ENCODE measurements at regions not wholly inside any gene's neighbourhood (a gene's known extent, or its start where the extent isn't known, plus 50 kb on each side); places are given as distances from the start of the nearest gene placed in this dataset.
A peak's percentile ranks its signal among the peaks of the same experiment; 100 is the strongest.

DNA sequence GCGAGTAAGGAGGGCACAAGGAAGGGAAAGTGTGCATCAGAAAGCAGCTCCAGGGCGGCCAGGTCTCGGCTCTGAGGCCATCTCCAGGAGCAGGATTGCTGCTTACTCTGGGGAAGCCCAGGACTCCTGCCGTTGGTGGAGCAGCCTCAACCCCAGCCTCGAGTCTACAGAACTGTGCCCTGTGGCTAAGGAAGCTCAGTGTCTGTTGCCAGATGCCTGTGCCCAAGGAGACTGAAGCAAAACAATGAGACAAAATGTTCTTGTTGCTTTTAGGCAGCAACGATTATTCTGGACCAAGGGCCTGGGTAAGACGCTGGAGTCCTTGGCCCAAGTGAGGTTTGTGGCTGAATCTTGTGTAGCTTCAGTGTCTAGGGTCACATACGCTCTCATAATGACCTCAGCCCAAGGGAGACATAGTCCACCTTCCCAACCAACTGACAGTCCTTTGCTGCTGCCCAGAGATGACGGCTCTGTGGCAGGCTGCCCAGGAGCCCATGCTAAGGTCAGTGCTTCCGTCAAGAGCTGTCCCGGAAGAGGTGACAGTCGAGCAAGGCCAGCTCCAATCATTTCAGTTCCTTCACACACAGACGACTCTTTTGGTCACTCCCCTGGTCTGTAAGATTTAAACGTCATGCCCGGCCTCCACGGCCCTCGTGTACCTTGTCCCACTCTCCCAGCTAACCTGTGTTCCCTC lies 223.8 kb downstream of the TTC32 start:
- no peak for DNase-seq (ENCODE audit: low spot score)

DNA sequence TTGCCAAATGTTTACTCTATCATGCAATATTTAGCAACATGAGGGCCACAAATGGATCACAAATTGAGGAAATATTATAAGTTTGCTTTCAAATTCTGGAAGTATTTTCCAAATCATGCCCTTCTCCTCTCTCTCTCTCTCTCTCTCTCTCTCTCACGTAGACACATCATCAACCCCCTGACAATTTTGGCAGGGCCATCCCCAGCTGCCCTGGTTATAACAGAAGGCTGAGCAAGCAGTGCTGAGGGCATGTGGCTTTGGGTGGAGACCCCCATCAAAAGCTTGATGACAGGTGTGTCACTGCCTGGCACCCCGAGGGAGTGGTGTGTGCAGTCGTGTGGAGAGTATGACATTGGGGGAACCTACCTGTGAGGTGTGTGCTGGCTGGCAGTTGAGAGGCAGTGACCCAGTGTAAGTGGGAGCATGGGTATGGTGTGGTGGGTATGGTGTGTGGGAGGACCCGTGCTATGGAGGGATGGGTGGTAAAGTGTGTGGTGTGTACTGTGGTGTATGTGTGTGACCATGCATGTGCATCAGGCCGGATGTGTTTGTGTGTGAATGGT lies 224.5 kb downstream of the TTC32 start:
- DNase-seq (ENCODE audit: low spot score), result no peak

DNA sequence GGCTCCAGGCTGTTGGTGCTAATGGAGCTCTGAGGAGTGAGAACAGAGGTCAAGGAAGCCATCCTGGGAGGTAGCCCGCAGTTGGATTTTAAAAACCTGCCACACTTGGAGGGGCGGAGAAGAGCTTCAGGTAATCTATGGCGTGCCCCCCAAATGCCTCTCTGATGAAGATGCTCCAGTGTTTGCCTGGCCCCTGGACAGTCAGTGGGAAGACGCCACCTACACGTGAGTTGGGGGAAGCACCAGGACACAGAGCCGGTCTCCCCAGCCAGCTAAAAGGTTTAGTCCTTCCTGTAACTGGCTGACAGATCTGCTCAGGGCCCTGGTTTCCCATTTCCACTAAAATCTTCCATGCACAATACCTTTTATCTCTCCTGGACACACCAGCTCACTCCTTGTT lies 225.0 kb downstream of the TTC32 start:
- DNase-seq (ENCODE audit: low spot score), result peak; percentile 63

DNA sequence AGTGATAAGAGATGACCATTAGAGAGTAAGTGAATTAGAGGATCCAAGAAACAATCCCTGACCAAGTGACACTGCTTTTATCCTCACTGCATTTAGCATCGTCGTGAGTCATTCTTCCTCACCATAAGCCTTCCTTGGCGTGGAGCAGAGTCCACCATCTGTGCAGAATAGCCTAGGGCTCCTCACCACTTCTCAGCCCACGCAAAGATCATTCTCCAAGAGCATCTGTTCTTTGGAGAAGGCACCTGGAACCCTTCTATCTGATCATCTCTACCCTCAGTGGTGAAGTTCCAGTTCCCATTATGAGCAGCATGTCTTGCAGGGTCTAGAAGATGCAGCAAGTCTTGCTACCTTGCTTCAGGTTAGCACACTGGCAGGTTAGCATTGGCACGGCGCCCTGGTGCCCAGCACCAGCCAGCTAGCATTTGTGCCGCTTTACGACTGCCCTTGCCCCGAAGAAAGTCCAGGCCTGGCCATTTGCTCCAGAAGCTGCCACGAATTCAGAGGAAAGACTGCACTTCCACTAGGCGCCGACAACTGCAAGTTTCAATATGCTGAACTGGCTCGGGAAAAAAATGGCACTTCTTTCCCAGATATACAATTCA lies 225.8 kb downstream of the TTC32 start:
- no peak for DNase-seq (ENCODE audit: low spot score)

DNA sequence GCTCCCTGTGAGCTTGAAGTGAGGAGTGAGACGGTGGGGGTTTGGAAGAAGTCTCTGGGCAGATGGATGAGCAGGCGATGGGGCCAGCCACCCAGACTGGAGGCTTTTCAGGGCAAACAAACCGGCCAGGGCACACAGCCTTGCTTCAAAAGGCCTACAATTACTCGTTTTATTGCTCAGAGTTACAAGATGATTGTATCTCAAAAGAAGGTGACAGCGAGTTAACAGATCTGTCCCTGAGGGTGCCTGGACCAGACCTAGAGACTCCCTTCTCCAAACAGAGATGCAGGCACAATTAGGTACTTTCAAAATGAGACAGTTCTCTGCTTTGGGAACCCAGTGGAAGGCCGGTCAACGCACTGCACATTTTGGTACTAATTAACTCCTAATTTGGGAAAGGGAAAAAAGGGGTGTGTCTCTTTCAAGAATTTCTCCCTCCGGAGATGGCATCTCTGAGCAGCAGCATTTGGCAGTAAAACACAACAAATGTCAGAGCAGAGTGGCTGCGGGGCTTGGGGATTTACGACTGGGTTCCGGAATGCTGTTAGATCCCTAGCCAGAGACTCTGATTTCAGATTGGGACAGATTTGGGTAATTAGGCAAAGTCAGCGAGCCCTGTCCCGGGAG lies 226.7 kb downstream of the TTC32 start:
- no peak for DNase-seq (ENCODE audit: low spot score)

DNA sequence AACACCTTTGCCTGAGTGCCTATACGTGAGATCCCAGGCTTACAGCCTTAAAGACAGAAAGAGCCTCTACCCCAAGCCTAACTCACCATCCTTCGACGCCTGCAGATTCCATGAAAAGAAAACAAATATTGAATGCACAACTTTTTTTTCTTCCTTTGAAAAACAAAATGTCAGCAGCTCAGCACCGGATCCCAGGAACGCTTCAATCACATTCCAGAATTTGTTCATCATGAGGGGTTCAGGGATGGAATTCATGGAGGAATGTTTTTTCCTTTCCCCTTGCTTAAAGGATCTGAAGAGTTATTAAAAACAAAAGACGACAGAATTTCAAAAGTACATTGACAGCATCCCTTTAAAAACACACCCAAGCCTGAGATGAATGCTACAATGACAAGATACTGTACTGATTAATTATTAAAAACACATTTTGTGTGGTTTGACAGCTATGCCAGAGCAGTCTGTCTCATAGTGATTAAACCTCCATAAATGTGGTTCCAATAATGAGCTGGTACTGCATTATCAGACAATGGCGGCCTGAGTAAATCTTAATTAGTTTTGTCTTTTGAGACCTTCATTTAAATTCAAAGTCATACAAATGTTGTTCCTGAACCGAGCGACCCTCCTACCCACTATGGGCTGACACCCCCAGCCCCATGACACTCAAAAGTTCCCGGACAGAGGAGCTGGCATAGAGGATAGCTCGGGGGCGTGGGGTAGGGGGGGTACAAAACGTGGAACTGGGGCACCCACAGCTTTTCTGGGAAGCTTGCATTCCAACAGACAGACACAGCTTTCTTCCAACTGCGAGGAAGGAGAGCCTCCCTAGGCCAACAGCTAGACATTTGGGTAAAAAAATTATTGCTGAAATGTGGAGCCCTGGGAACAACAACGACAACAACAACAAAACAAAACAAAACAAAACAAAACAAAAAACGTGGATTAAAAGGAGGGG lies 227.5 kb downstream of the TTC32 start:
- DNase-seq (ENCODE audit: low spot score), result no peak

DNA sequence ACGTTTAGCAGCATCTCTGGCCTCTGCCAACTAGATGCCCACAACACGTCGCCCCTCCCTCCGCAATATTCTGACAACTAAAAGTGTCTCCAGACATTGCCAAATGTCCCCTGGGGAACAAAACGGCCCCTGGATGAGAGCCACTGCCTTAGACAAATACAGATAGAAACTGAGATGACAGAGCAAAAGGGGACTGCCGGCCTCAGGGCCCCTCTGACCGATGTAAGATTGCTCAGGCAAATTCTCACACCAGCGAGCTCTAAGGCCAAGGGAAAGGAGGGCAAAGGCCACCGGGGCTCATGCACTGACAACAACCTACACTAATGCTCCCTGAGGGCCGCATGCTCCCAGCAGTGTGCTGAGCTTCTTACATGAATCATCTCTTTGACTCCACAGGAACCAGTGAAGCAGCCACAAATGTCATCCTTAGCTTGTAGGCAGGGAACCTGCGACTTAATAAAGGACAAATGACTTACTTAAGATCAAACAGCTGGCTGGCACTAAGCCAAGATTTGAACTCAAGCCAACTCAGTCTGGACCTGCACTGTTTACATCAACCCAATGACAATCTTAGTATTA lies 228.5 kb downstream of the TTC32 start:
- DNase-seq (ENCODE audit: low spot score), result no peak

DNA sequence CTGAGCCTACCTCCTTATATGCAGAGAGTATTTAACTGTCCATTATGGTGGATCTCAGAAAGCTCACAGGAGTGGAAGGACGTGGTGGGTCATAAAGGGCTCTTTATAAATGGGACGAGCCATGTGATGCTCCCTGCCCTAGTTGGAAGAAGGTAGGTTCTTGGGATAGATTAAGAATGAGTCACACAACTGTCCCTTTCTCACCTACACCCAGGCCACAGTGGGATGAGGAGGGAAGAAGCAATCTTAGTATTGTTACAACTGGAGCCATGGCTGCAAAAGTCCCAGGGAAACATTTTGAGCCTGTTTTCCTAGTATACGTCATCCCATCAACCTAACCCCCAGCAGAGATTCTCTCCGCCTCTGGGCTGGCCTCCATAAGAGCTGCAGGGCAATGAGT lies 229.9 kb downstream of the TTC32 start:
- no peak for DNase-seq (ENCODE audit: low spot score)

DNA sequence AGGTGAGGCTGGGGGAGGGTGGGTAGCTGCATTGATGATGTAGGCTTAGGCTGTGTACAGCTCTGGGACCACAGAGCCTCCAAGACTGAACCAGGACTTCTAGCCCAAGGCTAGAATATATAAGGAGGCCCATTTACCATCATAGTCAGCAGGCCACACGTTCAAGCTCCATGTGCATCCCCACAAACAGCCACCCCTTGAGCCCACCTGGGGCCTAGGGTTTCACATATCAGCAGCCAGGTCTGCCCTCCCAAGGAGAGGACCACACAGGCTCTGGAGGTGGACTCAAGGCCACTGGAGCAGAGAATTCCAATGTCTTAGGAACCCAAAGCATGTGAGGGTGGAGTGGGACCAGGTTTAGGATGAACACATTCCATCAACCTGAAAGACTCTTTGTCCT lies 230.5 kb downstream of the TTC32 start:
- DNase-seq (ENCODE audit: low spot score), result no peak

DNA sequence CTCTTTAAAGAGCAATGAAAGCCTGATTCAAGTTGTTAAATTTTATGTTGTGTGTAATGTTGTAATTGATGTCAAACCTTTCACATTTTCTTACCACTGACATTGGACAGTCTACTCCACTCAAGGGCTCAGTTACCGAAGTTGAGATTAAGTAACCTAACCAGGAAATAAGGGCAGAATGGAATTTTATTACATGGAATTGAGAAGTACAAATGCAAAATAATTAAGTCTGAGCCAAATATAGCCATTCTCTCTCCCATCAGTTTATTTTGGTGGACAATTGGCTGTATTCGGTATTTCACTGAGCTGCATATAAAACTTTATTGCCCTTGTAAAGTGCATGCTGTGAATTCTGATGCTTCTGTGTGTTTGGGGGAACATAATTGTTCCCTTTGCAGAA lies 231.5 kb downstream of the TTC32 start:
- no peak for DNase-seq (ENCODE audit: low spot score)

DNA sequence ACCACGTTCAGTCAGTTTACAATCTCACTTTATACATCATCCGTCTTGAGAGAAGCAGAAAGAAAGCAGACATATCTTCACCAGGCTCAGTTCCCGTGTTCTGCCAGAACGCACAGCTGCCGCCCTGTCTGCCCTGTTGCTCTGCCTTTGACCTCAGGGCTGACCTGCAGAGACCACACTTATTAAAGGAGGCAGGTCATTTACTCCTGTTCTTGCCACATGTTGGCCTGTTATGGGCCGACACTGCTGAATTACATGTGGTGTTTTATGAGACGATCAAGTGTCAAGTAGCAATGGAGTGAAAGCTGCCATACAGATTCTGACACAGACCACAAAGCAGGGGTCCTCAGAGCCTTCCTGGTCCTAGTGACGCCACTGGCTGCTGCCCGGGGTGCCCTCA lies 232.2 kb downstream of the TTC32 start:
- DNase-seq (ENCODE audit: low spot score), result no peak

DNA sequence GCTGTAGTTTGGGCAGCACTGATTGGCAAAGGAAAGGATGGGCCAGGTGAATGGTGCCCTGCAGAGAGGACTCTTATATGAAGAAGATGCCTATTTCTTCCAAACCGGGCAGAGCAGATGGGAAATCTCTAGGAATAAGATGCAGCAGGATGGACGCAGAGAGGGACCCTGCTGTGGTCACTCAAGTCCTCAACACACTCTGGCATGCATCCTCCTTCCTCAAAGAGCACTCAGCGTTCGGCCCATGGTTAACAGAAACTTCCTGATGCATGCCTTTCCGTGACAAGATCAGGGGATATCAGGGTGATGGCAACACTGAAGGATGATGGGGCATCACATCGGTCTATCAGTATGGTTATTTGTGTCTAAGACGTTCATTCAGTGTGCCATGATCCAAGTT lies 232.7 kb downstream of the TTC32 start:
- no peak for DNase-seq (ENCODE audit: low spot score)

DNA sequence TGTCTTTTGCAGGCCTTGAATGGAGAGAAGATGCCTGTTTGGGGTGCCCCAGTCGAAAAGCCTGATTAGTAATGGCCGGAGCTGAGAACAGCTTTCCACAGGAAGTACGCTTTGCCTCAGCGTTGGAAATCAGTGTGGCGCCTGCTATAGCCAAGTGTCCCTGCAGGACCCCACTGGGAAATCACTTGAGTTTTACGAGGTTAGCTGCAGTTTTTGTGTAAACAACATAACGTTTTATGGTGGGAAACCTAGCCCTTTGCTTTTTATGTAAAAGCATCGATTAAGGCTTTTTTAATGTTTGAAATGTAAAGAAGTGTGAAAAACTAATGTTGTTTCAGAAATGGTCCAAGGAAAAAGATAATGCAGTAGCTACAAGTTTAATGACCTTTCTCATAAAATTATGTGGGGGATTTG lies 234.2 kb downstream of the TTC32 start:
- no peak for DNase-seq (ENCODE audit: low spot score)

DNA sequence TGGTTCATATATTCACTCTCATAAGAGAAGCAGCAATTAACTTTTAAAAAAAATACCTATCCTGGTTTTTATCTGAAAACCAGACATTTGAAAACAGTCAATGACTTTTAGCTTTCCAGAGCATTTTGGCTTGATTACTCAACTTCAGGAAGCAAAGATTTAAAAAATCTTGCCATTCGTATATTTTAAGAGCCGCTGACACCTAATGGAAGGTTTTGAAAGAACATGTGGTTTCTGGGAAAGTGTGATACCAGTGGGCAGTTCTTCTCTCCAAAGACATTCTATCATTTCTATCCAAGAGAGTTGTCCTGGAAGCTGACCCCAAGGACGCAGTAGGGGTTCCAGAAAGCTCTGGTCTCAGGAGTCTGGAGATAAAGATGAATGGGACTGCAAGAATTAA lies 234.7 kb downstream of the TTC32 start:
- DNase-seq (ENCODE audit: low spot score), result no peak

DNA sequence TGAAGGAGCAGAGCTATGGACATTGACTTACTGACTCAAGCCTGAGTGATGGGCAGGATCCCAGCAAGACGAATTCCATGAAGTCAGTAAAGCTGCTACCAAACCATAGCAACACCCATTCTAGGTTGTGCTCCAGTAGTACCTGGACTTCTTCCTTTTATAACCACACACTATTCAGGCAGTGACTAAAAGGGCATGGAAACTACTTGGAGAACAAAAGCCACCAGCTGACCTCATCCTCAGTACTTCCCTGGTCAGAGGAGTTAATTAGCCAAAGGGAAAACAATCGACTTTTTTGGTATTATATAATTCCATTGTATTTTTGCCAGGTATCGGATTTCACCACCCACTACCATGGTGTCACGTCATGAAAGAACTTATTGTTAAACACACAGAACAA lies 237.1 kb downstream of the TTC32 start:
- DNase-seq (ENCODE audit: low spot score), result no peak

DNA sequence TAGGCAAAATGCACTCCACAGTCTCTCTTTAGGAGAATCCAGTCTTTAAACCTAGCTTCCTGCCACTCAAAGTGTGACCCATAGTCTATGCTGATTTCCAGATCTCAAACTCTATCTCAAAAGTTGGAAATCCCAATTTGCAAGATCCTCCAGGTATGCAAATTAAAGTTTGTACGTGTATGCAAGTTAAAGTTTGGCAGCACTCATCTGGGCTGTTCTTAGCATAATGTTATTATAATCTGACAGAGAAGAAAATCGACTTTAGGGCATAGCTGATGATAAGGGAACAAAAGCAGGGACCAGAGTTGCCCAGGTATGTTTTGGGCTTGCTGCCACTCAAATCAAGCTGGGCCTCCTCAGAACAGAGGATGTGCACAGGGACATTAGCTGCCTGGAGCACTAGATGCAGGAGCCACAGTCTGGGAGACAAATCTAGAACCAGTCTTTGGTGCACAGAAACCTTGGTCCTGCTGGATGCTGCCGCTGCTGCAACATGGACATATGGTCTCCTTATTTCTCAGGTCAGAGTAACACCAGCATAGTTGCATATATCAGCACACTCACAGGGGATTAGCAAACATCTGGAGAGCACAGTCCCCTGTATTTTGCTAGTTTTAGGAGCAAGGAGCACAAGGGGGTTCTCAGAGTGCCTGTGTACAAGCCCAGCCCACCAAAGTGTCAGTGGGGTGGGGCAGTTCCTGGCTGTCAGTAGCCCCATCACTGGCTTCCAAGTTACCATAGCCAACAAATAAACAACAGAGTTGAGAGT lies 242.6 kb downstream of the TTC32 start:
- DNase-seq (ENCODE audit: low spot score), result no peak

DNA sequence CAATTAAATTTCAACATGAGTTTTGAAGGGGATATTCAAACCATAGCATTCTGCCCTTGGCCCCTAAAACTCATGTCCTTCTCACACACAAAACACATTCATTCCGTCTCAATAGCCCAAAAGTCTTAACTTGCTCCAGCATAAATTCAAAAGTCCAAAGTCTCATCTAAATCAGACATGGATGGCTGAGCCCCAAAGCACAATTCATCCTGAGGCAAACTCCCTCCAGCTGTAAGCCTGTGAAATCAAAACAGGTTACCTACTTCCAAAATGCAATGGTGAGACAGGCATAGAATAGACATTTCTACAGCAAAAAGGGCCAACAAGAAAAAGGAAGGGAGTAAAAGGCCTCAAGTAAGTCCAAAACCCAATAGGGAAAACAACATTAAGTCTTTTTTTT lies 245.8 kb downstream of the TTC32 start:
- DNase-seq (ENCODE audit: low spot score), result no peak

DNA sequence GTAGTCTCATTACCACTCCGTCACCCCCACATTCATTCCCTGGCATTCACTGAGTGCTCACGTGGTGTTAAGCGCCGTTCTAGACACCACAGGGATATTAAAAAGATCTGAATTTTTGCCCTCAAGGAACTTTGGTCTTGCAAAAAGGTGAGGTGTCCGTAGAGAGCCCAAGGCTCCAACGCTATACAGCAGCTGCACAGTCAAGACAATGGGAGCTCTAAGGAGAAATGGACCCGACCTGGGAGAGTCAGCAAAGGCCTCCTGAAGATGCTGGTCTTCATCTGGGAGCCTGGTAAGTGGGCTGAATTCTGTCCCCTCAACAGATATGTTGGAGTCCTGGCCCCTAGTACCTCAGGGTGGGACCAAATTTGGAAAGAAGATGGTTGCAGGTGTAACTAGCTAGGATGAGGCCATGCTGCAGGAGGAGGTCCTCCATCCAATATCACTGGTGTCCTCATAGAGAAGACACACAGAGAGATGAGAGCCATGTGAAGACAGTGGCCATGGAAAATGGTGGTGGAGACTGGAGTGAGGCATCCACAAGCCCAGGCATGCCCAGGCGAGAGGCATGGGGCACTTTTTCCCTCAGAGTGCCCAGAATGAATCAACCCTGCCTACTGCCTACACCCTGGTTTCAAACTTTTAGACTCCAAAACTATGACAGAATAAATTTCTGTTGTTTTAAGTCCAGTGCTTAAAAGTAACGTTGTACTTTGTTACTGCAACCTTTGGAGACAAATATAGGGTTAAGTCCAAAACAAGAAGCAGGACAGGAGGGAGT lies 247.3 kb downstream of the TTC32 start:
- no peak for DNase-seq (ENCODE audit: low spot score)

DNA sequence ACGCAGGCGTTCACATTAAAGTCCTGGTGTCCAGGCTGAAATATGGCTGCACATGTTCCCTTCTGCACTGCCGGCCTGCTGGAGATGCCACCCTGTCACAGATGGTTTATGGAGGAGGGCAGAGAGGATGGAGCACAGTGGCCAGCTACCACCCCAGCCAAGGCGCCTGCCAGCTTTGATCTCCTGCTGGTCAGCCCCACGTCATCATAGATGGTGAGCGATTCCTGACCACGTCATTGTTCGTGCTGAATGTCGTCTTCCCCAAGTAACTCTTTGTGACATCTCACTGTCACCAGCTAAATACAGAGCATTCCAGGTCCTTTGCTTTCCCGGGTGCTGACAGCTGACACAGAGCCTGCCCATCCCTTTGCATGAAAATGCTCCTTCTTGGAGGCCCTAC lies 248.3 kb downstream of the TTC32 start:
- DNase-seq (ENCODE audit: low spot score), result no peak

DNA sequence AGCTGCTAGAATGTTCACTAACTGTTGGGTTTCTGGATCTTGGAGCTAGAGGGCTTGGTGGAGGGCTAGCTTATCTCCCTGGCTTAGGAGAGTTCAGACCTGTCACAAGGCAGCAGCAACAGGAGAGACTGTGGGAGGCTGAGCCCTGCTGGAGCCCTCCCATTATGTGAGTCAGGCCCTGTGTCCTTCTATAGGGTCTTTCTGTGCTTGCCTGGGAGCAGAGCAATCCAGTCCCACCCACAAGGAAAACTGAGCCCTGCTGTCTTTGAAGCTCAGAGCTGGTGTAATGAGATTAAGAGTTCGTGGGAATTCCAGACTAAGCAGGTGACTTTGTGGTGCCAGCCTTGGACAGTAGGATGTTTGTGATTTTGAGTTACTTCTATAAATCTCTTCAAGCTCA lies 249.0 kb downstream of the TTC32 start:
- DNase-seq (ENCODE audit: low spot score), result no peak

Measured in iPS-NIHi11 (cell line).